CD1c-positive myeloid dendritic cell (primary cell): ENCODE measurements at regions not wholly inside any gene's neighbourhood (a gene's known extent, or its start where the extent isn't known, plus 50 kb on each side); places are given as distances from the start of the nearest gene placed in this dataset.
"Not testable (repeated sequence)": the region's sequence is repeated elsewhere in the genome, so short reads cannot be mapped to it uniquely, and the experiment has no call there.

Experiments
- DNase-seq: peaks from one replicate; pipeline ENCODE4 v3.0.0-alpha.2; 2016; ENCODE audit errors: extremely low spot score

DNA sequence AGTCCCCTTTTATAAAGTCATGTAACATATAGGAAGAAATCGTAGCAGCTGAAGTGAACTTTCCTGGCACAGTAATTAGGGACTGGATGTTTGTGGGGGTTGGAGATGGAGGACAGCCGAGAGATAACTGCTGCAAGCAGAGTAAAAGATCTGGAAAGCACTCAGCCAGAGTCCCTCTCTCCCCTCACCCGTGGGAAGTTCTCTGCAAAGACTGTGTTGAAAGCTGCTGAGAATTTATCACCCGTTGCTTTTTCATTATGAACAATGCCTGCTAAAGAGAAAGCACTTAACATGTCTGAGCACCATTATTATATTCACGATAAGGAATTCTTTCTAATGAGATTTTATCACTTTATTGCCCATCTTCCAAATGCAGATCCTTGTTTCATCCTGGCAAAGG lies 248.8 kb downstream of the SHOX2 start:
- no peak for DNase-seq

DNA sequence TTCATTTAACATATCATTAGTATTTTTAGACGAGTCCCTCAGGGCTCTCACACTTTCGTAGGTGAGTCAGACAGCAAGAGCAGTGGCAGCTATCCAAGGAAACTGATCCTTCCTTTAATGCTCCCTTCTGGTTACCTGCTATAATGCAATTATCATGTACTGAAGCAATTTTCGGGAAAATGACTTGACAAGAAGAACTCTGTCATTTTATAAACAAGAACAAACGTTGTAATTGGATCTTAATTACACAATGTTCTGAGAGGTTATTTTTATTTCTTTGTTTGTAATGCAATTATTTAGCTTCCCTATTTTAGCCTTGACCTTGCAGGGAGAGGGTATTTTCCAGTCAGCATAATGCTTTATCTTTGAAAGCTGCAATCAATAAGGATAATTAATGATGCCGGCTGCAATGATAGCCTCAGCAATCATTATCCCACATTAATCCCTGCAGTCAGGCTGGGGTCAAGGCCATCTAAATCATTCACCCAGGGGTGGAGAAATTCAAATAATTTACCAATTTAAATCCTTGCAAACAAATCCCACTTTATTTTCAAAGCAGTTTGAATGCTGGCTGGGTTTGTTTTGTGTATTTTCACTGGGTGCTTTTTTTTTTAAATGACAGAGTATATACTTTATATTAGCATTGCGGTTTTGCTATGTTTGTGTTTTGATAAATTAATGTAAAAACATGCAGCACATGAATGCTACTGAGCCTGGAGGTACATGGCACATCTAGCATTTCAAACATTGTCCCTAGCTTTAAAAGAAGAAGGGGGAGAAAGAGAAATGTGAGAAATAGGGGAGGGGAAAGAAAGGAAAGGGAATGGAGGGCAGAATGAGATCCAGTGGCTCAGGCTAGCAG lies 249.9 kb downstream of the SHOX2 start:
- no peak for DNase-seq

DNA sequence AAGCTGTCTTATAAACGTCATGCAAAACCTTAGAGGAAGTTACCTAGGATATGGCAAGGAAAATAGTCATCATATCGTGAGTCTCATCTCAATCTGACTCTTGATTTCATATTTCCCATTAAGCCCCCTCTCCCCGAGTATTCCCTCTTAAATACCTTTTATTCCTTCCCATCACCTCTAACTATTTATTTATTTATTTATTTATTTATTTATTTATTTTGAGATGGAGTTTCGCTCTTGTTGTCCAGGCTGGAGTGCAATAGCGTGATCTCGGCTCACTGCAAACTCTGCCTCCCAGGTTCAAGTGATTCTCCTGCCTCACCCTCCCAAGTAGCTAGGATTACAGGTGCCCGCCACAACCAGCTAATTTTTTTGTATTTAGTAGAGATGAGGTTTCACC lies 260.4 kb downstream of the SHOX2 start:
- not testable (repeated sequence) for DNase-seq

DNA sequence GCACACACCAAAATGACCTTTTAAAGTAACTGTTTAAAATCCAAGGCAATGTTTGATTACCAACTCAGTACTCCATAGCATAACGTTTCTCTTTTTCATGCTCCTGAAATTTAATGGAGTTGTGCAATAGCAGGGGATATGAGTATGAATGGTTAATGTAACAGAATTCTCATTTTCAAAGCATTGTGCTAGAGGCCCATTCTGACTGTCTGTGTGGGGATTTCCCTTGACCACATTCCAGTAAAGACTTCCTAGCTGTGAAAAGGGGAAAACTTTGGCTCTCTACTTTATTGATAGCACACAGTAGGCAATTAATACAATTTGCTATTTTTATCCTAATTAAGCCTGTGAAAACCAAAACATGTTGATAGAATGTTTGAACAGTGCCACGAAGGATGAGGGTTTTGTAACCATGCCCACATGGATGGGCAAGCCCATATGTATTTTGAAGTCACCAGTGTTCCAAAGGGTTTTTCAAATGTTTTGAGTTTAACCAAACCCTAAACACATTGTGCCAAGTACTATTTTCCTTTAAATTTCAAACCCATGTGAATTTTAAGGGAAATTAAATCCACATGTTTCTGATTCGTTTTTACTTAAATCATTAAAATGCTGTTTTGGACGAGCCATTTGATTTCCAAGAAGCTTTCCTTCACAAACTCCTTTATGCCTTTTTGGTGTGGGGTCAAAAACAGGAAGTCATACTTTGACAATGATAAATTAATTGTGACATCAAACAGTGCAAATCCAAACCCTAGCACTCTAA lies 261.2 kb downstream of the SHOX2 start:
- DNase-seq: no peak

DNA sequence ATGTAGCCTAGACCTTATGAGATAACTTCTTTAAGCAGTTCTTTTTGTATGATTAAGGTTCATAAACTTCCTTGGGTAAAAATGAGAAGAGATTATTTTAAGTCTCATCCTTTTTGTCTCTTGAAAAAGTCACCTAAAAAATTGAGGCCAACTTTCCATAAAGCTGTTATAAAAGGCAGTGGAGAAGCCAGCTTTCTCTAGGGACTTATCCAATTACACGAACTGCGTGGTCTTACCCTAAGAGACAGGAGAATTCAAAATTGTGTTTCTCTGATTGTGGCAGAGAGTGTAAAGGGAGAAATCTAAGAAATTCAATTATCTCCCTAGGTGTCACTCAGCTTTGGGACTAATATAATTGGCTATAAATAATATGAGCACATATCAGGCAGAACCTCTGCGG lies 262.0 kb downstream of the SHOX2 start:
- no peak for DNase-seq

DNA sequence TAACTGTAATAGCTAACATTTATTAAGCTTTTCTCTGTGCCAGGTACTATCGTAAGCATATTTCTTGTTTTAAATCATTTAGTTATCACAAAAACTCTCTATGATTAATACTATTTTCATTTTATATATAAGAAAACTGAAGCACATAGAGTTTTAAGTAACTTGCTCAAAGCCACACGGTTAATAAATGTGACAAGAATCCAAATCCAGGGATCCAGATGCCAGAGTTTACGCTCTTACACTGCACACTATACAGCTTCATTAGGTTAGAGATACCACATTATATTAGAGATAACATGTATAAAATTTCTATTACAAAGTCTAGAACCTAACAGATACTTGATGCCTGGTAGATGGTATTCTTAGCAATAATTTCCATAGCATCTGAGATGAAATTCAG lies 265.2 kb downstream of the SHOX2 start:
- DNase-seq: no peak

DNA sequence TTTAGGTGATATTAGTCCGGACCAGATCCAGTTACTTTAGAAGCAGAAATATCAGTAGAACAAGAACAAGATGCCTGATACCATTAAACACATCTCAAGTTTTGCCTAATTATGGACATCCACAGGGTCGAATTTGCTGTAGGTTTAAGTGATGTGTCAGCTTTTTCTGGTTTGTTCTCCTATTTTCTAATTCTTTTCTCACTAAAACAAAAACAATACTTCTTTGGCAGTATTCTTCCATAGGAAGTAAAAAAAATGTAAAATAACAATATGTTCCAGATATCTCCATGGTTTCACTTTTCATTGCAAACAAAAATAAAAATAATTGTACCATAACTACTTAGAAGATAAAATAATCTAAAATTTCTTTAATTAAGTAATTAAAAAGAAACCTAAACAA lies 265.7 kb downstream of the SHOX2 start:
- no peak for DNase-seq

DNA sequence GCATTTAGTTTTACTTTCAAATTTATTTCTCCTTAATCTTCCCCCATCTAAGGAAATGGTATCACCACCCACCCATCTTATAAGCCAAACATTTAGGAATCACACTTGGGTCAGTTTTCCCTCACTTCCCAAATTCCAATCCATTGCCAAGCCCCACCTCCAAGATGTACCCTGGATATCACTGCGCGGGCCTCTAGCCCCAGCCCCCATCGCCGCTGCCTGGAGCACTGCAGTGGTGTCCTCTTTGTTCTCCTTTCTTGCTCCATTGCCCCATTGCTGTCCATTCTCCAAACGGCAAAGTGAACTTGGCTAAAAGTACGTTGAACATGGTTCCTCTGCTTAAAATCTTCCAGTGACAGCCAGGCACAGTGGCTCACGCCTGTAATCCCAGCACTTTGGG lies 267.8 kb downstream of the SHOX2 start:
- DNase-seq: no peak

DNA sequence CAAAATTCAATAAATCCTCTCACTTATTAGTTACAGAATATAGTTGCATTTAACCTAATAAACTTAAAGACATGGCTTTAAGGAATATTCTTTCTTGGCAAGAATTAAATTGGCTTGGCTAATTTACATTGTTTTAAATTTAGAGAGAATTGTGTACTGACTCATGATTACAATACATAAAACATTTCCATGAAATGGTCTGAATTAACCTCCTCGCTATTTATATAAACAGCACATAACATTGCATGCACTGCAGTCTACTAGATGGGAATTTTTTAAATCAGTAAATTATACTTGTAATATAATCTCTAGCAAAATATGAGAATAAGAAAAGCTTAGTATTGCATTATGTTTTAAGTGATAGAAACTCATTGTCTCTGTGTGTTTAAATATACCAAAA lies 268.9 kb downstream of the SHOX2 start:
- no peak for DNase-seq

DNA sequence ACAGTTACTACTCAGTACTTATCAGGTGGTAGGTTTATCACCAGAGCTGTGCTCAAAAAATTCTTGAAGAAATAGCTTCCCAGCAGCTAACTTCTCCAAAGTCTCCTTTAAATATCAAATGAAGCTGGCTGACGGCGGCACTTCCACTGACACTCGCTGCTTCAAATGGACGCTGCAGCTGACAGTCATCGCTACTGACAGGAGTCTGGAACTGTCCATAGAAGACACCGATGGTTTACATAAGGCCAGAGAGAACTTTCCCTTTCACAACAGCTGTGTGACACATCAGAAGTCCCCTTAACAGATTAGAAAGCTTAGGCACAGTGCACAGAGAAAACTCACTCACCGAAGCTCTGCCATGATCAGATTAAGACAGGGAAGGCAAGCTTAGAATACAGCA lies 270.2 kb downstream of the SHOX2 start:
- DNase-seq: no peak

DNA sequence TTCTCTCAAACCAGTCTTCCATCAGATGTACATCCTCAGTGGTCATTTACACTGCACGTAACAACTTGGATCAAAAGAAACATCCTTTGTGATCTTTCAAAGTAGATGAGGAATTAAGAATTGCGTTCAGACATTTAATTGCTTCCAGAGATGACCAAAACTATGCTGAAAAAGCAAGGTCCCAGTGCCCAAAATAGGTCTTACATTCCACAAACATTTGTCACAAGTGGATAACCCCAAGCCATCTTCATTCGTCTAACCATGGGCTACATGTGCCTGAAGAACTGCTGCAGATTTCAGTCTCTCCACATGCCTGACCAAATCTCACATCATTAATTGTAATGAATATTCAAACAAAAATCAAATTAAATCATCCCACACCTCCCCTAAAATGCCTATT lies 273.6 kb downstream of the SHOX2 start:
- no peak for DNase-seq

DNA sequence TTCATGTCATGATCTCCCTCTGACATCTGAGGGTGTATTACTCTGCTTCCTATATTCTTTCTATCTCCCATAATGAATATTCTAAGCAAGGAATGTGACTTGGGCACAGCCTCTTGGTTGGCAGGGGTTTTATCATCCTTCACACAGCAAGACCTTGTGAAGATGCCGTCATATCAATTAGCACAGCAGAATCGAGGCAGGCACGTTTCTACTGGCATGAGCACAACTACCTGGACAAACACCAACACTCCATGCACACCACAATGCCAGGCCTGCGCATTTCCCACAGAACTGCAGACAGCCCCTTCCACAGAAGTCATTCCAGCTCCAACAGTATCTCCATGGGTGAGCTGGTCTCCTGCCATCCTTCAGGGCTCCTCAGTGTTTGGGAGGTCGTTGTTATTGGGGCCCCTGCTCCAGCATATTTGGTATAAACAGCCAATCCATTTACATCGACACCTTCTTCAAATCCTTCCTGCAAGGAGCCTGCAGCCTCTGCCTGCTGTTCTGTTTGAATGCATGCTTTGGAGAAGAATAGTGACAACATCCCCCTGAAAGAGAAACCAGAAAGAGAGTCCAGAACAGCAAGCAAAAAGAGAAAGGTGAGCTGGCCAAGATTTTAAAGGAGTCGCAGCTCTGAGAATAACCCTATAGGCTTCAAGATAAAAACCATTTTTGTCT lies 275.5 kb downstream of the SHOX2 start:
- DNase-seq: no peak

DNA sequence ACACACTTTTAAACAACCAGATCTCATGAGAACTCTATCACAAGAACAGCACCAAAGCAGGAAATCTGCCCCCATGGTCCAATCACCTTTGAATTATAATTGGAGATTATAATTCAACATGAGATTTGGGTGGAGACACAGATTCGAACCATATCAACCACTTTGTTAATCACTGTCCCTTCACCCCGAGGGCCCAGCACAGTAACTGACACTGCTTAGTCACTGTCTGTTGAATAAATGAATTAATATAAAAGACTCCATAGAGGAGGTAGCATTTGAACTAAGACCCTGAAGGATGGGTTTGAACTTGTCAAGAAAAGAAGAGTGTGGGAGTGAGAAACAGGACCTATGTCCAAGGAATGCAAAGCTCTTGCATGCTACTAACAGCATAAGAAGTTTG lies 276.4 kb downstream of the SHOX2 start:
- no peak for DNase-seq

DNA sequence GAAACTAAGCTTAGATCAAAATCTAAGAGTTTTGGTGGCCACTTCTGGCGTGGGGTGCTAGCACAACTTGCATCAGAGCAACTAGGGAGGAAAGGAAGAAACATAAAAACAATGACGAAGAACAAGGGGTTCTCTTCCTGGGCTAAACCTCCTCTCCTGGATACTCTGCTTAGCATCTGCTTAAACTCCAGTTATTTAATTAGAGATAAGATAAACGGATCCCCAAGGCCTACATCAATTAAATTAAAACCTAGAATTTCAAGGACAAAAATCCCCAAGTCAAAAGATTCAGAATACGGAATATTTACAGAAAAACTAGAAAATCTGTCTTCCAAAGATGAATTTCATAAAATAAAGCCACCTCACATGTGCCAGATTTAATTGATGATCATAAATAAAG lies 281.9 kb downstream of the SHOX2 start:
- no peak for DNase-seq

DNA sequence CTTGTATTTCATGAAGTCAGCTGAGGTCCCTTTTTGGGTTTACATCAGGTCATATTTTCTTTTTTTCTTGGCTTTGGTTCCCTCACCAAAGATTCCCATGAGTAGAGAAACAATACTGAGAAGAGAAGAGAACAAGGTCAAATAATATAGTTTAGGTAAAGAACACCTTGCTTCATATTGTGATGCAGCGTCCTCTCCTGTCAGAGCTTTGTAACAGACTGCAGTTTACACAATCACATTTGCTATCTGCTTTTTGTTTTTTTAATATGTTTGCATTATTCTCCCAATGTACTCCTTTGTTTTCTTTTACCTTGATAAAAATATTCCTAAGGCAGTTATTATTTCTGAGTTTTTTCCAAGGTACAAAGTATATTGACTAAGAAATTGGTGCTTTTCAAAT lies 283.2 kb downstream of the SHOX2 start:
- DNase-seq: no peak

DNA sequence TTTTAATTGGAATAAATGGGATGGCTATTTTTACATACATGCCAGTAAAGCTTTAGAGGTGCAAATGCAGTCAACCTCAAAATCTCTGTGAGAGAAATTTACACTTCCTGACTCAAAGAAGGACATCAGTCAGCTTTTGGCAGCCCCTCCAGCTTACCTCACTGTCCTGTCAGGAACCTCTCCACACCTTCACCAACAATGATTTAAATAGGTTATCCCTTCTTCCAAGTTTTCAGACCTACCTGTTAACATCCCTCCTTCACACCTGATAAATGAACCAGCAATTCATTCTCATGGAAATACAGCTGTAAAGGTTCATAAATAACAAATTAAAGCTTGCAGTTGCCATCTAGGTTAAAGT lies 286.1 kb downstream of the SHOX2 start:
- DNase-seq: no peak

DNA sequence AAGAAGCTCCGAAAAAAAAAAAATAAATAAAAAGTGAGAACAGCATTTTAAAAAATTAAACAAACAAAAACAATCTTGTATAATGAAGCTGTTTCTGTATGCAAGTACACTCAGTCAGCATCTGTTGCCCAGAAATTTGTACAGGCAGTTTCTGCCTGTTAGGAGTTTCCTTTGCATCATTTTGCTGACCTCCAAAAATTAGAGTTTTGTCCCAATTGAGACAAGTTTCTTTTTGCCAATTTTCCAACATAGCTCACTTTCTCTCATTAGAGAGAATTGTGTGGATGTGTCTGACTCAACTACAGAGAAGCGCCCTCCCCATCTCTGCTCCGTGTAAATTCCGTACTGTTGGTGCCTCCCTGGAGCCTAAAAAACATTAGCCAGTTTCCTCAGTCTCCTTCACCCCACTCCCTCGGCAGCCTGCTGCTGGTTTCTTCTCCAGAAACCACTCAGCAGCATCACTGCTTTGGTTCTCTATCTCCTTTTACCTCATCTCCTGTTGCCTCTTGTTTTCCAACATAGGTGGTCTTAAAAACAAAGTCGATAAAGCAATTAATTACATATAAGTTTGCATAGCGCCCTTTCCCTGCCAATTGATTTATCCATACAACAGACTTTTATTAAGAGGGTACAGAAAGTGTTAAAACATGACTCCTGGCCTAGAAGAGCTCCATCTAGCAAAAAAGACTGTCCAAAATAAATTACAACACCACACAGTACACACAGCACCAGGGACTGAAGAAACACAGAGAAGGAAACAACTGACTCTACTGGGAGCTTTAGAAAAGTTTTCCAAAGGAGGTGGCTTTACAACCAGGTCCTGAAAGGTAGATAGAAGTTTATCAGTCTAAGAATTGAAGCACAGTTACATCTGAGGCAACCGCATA lies 286.7 kb downstream of the SHOX2 start:
- no peak for DNase-seq

DNA sequence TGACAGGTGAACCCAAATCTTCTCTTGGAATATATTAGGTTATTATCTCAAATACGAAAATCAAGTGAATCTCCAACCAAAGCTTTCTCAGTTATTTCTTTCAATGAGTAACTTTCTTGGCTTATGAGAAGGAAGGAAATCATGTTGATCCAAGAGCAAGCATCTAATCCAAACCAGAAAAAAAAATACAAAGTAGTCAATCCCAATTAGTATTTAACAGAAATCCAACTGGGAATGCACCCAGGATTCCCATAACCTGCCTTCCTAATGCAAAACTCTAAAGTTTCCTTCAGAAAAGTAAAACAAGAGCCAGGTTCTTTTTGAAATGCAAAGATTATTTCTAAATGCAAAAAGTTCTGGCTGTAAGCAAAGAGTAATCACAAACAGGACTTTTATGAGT lies 289.3 kb downstream of the SHOX2 start:
- no peak for DNase-seq

DNA sequence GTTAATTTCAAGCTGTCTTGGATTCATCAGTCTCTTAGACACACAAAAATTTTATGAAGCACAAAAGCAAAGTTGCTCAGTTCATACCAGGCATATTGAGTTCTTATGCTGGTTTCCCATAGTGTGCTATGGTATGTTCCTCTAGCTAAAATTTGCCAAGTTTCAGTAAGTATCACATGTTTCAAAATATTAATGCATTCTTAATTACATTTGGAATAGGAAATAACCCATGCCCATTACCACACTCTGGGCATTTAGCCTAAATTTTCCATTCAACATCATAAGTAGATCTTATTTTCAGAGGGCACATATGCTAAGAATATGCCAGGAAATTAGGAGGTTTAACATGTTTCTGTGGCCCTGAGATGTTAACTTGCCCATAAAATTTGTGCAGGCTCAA lies 289.9 kb downstream of the SHOX2 start:
- DNase-seq: no peak

DNA sequence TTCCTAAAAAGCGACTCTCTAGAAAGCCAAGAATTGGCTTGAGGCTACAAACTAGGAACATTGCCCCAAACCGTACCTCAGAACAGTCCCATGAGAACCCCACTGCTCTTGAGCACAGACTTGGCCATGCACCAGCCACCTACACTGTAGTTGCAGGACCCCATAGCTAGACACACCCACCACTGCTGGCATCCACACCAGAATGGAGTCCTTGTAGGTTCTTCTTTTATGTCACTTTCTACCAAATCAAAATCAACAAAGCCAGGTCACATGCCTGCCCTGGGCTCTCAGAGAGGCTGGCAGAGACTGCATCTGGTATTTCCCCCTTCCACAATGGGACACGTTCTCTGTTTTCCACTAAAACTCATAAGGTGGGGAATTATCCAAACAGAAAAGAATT lies 290.5 kb downstream of the SHOX2 start:
- DNase-seq: no peak

DNA sequence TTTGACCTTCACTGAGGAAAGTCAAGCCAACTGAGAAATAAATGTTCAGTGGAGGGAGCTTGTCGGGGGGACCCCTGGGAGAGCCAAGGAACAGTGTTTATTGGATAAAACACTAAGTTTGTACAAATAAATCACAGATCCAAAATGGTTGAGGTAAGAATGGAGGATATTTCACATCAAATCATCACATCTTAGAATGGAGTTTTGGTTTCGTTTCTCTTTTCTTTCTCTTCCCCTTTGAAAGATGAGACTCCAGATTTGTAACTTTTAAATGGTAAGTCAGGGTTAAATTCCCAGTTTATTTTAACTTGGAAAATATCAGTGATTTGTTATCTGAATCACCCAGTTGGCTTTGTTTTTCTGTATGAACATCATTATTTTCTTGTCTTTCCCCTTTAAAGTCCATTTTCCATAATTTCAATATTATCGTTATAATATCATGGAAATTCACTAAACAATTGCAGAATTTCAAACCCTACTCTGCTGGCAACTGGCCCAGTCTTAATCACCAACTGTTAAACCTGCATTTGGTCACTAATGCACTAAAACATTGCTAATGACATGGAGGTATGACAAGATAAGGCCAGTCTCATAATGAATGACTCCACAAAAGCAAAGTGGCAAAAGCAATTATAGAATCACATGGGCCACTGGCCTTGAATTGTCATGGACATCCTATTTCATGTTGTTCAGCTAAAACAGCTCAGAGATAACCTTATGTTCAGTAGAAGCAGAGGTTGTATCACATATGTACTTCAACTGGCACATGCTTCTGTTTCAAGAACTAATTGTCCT lies 295.1 kb downstream of the SHOX2 start:
- no peak for DNase-seq
